Fibroblast of skin of left quadriceps (primary cell): ENCODE measurements at regions not wholly inside any gene's neighbourhood (a gene's known extent, or its start where the extent isn't known, plus 50 kb on each side); places are given as distances from the start of the nearest gene placed in this dataset.

ENCODE experiments used
- DNase-seq, 2 experiments: peaks; one replicate each; pipeline ENCODE4 v3.0.0-alpha.2; 2013; ENCODE audit warnings: low read depth in 2 of 2

DNA sequence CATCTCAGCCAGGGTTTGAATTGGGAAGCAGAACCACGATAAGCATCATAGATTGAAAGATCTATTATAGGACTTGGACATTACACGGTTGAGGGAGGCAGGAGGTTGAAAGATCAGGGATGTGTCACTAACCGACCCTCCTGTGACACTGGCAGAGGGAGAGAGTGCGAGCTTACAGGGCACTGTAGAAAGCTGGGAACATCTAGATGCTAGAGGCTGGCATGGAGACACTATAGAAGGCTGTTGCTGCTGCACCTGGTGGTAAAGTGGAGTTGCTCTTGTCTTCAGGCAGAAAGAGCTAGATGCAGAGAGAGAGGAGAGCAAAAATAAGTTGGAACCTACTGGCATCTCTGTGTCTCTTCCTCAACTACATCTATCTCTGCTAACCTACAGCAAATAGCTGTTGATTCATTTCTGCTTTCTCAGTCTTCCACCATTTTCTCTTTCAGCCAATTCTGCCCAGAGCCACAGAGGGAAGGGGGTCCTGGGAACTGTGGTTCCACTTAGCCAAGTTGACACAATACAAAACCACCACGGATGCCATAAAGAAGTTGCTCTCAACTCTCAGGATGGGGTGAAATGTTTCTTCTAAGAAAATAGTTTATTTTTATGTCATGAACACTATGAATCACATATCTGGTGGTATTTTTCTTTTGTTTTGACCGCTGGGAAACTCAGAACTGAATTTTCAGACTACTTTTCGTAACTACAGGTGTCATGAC lies 155.9 kb downstream of the ZNF281 start:
- DNase-seq, result no peak

DNA sequence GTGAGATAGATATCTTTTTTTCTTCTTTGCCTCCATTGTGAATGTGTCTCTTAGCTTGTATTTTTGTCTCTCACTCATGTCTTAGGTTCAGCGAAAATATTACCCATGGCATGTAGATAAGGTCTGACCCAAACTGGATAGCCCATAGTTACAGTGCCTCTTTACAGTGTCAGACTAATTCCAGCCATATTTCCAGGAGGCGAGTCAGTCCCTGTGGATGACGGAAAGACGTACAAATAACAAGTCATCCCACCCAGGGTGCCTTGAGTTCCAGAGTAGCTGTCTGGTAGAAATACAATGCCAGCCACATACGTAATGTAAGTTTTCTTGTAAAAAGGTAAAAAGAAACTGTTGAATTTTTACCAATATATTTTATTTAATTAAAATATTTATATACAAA lies 157.3 kb downstream of the ZNF281 start:
- no peak for DNase-seq

DNA sequence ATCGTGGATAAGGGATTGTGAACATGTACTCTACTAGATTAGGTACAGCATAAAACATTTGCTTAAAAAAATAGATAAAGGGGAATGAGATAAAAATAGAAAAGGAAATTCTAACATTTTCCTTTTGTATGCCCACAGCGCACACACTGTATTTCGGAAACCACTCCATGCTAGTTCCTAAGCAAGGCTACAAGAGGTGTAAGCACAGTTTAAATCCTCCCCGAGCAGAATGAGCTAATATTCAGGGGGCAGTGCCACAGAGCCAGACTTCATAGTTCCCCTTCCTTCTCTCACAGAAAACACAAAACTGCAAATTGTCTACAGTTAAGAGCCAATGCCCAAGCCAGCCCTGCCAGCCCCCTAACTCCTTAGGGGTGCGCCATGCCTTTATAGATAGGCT lies 159.4 kb downstream of the ZNF281 start:
- DNase-seq, result no peak

DNA sequence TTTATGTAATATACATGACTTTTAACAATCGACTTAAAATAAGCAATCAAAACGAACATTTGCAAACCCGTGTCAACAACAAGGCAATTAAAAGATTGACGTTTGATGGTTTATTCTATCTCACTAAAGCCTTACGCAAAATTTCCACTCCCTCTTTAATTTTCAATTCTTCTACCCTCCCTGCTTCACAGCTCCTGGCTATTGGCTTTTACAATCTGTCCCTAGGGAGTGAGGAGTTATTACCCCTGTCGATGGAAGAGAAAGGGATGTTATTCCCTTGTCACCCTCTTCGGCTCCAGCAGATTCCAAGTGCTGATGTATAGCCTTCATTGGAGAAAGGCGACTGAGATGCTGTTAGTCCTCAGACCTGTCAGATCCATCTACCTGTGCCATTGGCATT lies 161.3 kb downstream of the ZNF281 start:
- DNase-seq, result no peak

DNA sequence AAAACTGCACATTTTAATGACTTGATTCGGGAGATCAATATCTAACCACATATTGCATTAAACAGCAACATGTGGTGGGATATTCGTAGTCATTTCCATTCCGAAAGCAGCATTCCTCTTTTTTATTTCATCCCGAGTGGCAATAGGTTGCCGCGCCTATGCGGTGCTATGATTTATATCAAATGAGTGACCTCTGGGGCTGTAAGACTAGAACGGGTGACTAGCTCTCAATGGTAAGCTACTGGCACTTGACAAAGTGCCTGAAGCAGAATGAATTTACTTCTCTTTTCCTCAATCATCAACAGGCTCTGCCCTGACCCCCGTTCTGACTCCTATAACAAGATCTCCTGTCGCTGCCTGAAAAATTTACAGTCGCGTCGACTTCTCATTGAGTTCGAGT lies 162.3 kb downstream of the ZNF281 start:
- DNase-seq, result no peak

DNA sequence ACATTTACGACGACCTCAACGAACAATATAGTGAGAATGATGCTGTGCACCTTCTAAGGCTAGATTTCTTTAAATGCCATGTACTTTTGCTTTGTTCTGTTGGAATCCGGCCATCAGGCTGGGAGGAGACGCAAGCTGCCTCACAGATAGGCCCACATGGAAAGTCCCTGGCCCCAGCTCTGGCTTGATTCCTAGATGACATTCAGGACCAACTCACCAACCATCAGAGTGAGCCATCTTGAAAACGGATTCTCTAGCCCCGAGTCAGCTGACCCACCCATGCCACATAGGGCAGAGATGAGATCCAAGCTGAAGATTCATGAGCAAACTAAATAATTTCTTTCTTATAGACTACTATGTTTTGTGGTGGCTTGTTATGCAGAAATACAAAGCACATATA lies 164.4 kb downstream of the ZNF281 start:
- DNase-seq, result no peak

DNA sequence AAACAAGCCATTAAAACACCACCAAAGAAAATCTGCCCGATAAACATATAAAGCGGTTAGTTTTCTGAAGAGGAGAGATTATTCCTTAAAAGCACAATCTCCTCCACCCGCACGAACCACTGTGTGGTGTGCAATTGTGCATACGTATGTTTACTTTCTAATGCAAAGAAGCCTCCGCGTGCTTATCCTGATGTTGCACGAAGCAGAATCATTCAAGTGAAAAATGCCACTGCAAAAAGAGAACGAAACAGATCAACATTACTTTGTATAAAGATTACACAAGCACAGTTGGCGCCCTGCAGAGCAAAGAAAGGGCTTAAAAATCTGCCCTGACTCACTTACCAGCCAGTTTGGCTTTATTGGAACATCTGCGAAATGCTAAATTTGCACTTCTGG lies 166.8 kb downstream of the ZNF281 start:
- DNase-seq, result no peak

DNA sequence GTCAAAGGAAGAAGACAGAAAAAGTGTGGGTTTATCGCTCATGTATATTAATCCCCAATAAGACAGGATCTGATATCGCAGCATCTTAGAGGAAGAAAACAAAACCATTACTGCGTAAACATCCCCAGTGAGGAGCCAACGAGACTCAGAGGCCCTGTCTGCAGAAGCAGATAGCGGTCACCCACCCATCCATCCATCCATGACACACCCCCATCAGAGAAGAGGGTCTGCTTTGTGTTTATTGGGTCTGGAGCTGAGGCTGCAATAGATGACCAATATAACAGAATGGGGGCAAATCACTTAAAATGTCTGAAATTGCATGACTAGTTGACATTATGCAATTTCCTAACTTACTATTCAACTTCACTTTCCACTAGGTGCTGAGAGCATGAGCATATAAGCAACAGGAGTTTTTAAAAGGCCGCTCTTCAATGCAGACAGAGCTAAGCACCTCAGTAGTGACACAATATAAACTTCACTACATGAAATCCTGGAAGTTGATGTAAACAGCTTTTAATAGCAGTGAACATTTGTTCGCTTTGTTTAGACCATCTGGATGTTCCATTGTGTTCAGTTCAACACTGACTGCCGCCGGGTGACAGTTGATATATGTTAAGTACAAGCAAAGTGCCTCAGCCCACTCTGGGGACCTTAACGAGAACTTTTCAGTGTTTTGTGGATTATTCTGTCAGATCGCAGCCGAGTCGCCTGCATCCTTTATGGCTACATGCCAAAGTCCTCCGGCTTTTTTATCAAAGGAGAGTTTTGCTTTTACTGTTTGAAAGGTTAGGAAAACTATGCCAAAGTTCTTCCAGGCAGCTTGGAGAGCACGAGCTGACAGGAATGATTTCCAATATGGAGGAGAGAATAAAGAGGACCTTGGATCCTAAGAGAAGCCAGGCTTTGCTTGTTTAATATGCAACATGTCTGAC lies 167.5 kb downstream of the ZNF281 start:
- no peak for DNase-seq

DNA sequence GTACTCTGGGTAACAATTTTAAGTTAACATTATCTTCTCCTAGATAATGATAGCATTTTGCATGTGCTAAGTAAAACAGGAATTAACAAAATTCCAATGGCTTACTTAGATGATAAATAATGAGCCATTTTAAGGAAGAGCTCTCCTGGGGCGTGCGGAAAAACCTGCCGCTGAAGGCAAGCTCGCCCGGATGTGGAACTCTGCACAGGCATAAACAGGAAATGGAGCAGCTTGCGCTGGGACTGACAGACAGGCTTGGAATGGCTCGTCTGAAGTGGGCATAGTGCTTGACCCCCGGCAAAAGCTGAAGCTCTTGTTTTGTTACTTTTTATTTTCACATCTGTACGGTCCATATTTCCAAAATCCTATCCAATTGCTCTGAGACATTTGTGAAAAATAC lies 169.2 kb downstream of the ZNF281 start:
- DNase-seq, result no peak

DNA sequence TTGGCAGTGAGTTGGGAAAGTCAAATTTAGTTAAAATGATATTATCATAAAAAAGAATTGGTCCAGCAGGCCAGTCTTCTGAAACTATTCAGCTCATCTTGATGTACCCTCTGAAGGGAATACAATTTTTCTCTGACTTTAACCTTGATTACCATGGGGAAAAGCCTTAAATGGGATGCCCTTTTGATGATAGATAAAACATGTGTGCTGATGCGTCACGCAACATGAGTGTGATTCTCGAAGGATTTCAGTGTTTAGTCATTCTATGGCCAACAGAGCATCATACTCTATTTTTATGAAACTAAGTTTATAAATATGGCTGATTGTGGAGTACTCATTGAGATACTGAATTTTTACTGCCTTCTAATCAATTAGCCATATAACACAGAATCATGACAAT lies 171.5 kb downstream of the ZNF281 start:
- no peak for DNase-seq

DNA sequence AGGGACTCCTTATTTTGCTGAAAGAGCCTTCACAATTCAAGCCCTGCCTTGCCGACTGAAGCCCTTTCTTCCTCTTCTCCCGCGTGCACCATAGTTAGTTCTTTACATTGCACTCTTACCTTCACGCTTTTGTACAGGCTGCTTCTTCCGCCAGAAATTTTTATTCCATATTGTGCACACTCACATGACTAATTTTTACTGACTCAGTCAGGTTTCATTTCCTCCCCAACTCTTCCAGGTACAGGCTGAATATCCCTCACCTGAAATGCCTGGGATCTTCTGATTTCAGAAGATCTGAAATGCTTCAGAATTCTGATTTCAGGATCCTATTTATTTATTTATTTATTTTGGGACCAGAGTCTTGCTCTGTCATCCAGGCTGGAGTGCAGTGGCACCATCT lies 172.8 kb downstream of the ZNF281 start:
- no peak for DNase-seq

DNA sequence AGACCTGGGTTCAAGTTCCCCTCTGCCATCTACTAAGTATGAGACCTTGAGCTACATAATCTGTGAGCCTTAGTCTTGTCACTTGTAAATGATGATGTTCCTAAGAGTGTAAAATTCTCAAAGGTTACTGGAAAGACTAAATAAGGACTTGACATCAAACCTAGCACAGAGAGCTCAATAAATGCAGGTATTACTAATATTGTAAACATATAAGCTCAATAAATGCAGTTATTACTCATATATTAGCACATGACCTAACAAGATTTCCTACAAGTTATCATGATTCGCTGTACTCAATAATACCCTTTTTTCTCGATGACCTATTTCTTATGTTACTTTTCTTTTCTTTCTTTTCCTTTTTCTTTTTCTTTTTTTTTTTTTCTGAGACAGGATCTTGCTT lies 174.9 kb downstream of the ZNF281 start:
- no peak for DNase-seq

DNA sequence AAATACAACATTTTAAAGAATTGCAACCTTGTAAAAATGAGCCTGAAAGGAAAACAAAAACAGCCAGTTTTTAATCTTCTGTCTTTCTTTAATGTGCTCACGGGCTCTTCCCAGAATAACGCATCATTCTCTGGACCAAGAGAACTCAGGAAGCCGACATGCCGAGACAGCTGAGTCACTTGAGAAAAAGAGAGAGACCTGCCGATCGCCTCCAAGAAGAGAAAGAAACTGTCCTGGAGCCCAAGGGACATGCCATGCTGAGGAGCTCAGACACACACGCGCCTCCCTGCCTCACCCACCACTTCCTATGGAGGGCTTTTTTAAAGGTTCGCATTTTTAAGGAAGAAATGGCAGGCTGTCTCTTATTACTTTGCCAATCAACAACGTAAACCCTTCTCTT lies 176.4 kb downstream of the ZNF281 start:
- no peak for DNase-seq

DNA sequence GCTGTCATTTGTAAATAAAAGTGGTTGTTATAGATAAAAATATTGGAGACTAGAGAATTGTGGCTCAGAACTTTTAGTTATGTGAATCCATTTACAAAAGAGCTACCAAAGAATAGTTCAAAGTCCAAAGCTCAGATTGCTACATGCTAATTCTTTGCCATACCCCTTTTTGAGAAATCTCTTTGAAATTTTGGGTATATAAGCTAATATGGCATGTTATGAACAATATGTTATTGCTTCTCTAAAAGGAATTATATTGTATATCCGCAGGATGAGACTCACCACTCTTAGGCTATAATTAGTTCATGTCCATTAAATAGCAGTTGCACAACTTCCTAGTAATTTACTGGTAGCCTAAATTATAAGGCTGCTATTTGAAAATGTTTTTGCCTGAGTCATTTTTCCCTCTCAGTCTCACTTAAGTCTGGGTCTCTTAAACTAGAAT lies 178.0 kb downstream of the ZNF281 start:
- peak; percentile 82 to 84 for DNase-seq

DNA sequence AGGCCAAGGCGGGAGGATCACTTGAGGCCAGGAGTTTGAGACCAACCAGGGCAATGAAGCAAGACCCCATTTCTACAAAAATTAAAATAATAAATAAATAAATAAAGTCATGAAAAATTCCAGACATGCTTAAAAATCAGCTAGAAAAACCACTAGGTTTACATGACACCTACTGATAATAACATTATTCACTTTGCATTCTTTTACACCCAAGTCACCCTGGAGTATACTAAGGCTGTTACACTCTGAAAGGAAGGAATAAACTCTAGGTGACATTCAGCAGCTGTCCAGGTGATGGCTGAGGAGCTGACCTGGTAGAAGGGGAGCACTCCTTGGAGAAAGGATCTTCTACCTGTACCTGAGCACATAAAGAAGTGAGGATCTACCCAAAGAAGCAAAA lies 179.2 kb downstream of the ZNF281 start:
- no peak for DNase-seq

DNA sequence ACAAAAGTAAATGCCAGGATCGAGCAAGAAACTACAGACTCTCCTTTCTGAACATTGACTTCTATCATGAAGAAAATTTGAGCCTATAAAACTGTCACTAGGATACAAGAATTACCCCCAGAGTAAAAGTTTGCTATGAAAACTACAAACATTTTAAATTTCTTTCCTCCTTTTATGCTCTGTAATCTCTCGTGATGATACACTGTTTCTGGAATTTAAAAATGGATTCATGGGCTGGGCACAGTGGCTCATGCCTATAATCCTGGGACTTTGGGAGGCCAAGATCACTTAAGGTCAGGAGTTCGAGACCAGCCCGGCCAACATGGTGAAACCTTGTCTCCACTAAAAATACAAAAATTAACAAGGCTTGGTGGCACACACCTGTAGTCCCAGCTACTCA lies 181.3 kb downstream of the ZNF281 start:
- DNase-seq, result no peak

DNA sequence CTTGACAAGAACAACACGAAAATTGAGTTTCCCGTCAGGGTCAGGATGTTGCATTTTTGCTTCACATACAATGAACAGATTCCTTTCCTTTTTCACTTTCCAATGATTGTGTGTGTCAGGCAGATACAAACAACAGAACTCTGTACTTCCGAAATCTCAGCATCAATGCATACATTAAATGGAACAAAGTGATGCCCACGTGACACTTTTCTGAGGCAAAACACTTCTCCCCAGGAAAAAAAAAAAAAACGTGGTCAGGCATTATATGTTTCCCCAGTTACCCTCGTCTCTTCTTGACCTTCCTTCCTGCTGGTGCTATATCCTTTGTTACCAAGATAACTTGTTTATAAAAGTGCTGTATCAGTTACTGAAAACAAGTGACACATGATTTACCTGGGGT lies 181.8 kb downstream of the ZNF281 start:
- DNase-seq, result no peak
